ENCODE measurements at regions not wholly inside any gene's neighbourhood (a gene's known extent, or its start where the extent isn't known, plus 50 kb on each side); places are given as distances from the start of the nearest gene placed in this dataset.

DNA sequence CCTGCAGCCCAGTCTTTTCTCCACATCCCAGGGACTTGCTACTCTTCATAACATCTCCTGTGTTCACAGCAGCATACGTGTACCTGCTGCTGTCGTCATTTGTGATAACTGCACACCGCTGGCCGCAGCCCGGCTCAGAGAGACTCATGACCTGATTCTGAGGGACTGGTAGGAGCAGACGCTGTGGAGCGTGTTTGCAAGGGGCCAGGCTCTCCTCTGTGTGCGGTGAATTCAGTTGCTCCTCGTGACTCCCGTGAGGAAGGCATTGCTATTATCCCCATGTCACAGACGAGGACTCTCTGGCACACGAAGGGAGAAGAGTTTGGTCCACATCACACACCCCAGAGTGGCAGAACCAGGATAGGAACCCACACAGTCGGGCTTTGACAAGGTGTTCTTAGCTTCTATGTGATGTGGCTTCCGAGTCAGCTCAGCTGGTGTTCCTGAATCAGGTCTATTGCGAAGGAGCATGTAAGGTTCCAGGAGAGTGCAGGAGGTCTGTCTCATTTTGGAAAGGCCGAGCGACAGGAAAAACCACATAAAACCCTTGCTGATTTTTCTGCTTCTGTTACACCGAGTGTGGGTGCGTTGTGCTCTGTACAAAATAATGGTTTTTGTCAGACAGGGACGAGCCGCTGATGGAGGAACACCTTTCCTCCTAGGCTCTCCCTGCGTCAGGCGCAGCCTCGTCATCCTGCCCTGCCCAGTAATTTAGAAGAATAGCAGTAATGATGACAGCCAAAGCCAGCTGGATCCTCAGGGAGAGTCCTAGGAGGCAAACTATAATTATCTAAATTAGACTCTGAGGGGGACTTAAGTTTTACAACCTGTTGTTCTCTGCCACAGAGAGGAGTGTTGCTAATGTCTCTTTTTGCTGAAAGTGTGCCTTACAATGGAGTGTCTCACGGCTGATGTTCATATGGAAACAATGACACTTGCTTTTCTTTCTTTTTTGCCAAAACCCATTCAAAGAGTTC, 157.5 kb upstream of the RGMA start:
- H3K4me3 ChIP-seq (ENCODE audit: low read depth, low read length): no peak overlapping the region
- no peak for DNase-seq (ENCODE audit: low read depth)
- TF ChIP-seq, protein P1, sequence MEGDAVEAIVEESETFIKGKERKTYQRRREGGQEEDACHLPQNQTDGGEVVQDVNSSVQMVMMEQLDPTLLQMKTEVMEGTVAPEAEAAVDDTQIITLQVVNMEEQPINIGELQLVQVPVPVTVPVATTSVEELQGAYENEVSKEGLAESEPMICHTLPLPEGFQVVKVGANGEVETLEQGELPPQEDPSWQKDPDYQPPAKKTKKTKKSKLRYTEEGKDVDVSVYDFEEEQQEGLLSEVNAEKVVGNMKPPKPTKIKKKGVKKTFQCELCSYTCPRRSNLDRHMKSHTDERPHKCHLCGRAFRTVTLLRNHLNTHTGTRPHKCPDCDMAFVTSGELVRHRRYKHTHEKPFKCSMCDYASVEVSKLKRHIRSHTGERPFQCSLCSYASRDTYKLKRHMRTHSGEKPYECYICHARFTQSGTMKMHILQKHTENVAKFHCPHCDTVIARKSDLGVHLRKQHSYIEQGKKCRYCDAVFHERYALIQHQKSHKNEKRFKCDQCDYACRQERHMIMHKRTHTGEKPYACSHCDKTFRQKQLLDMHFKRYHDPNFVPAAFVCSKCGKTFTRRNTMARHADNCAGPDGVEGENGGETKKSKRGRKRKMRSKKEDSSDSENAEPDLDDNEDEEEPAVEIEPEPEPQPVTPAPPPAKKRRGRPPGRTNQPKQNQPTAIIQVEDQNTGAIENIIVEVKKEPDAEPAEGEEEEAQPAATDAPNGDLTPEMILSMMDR (IDR thresholded peaks at IDR 0.05; ENCODE audit: insufficient read depth, low read length): no peak

DNA sequence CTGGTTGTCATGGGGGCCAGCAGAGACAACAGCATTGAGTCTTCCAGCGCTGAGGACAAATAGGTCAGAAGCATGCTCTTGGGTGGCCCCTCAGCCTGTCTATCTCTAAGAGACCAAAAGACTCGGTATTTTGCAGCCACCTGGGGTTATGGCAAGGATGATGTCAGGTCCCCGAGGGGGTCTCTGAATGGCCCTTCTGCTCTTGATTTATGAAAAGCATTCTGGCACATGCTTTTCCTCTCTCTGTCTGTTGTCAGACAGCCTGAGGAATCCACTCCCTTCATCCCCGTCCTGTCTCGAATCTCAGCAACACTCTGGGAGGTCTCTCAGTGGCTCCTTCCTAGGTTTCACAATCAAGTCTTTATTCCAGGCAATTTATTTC, 156.6 kb upstream of the RGMA start:
- H3K4me3 ChIP-seq (ENCODE audit: low read depth, low read length): no peak overlapping the region
- DNase-seq (ENCODE audit: low read depth): no peak
- TF ChIP-seq, protein P1 (IDR thresholded peaks at IDR 0.05; ENCODE audit: insufficient read depth, low read length): no peak

GRCh38 chr15:93244696-93245660, 156.0 kb upstream of the RGMA start:
- TF ChIP-seq, protein P1 (IDR thresholded peaks at IDR 0.05; ENCODE audit: insufficient read depth, low read length): no peak
- no peak for DNase-seq (ENCODE audit: low read depth)
- no peak overlapping the region for H3K4me3 ChIP-seq (ENCODE audit: low read depth, low read length)

GRCh38 chr15:93243573-93243972, 154.6 kb upstream of the RGMA start:
- H3K4me3 ChIP-seq (ENCODE audit: low read depth, low read length): no peak overlapping the region
- DNase-seq (ENCODE audit: low read depth): no peak
- TF ChIP-seq, protein P1 (IDR thresholded peaks at IDR 0.05; ENCODE audit: insufficient read depth, low read length): no peak

GRCh38 chr15:93241696-93242585, 152.9 kb upstream of the RGMA start:
- TF ChIP-seq, protein P1 (IDR thresholded peaks at IDR 0.05; ENCODE audit: insufficient read depth, low read length): no peak
- no peak overlapping the region for H3K4me3 ChIP-seq (ENCODE audit: low read depth, low read length)
- DNase-seq (ENCODE audit: low read depth): no peak

DNA sequence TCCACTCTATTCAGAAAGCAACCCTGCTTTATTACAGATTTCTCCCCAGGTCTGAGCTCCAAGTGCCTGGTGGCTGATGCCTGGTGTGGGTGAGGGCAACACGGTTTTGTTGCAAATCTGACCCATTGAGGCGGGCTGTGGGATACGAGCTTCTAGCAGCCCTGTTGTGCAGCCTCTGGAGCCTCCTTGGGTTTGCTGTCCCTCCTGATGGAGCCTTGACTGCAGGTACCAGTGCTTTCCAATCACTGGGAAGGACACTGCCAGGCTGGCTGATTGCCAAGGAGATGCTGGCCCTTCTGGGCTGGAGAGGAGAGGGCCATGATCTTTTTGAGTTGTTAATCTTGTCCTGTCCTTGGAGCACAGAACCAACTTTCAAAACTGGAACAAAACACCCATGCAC, 151.0 kb upstream of the RGMA start:
- H3K4me3 ChIP-seq (ENCODE audit: low read depth, low read length): no peak overlapping the region
- TF ChIP-seq, protein P1 (IDR thresholded peaks at IDR 0.05; ENCODE audit: insufficient read depth, low read length): no peak
- no peak for DNase-seq (ENCODE audit: low read depth)
